ENCODE measurements at regions not wholly inside any gene's neighbourhood (a gene's known extent, or its start where the extent isn't known, plus 50 kb on each side); places are given as distances from the start of the nearest gene placed in this dataset.

DNA sequence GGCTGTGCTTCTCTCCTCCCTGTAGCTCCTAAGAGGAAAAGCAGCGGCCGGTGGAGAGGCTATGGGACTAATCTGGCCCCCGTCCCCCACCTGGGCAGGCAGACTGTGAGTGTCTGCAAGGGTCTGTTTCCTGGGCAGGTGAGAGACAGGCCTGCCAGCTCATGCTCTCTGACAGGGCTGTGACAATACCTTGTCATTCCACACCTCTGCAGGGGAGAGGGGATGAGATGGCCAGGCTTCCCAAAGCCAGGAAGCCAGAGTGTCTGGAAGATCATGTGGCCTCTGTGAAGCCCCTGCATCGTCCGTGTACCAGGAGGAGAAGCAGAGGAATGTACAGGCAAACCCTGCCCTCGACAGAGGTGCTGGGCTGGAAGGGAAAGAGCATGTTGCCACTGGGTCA, 142.5 kb upstream of the GATA6 start:
- no peak overlapping the region for H3K27ac ChIP-seq (ENCODE audit: low read length)
- H3K36me3 ChIP-seq (ENCODE audit: insufficient read depth, low read length): no peaks in the 10 kb centered on the region
- H3K4me3 ChIP-seq (ENCODE audit: low read length): no peak overlapping the region
- H3K79me2 ChIP-seq (replicated peaks; ENCODE audit: insufficient read depth, low read length): no peaks in the 10 kb centered on the region
- no peaks in the 10 kb centered on the region for H3F3A ChIP-seq (ENCODE audit: insufficient read depth, low read length, poor library complexity, severe bottlenecking)
- H4K20me1 ChIP-seq (ENCODE audit: insufficient read depth): no peaks in the 10 kb centered on the region
- no peaks in the 10 kb centered on the region for H3K9me2 ChIP-seq (ENCODE audit: insufficient read depth, low read length)
- H2AFZ ChIP-seq (ENCODE audit: low read depth, low read length): no peak overlapping the region
- no peak for TF ChIP-seq RAD21 (conservative IDR thresholded peaks at IDR 0.05)
- TF ChIP-seq, protein P1, sequence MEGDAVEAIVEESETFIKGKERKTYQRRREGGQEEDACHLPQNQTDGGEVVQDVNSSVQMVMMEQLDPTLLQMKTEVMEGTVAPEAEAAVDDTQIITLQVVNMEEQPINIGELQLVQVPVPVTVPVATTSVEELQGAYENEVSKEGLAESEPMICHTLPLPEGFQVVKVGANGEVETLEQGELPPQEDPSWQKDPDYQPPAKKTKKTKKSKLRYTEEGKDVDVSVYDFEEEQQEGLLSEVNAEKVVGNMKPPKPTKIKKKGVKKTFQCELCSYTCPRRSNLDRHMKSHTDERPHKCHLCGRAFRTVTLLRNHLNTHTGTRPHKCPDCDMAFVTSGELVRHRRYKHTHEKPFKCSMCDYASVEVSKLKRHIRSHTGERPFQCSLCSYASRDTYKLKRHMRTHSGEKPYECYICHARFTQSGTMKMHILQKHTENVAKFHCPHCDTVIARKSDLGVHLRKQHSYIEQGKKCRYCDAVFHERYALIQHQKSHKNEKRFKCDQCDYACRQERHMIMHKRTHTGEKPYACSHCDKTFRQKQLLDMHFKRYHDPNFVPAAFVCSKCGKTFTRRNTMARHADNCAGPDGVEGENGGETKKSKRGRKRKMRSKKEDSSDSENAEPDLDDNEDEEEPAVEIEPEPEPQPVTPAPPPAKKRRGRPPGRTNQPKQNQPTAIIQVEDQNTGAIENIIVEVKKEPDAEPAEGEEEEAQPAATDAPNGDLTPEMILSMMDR (IDR thresholded peaks at IDR 0.05; ENCODE audit: poor library complexity, severe bottlenecking): no peak
- no peak for TF ChIP-seq EZH2 (IDR thresholded peaks at IDR 0.05; ENCODE audit: borderline replicate concordance, insufficient read depth, low read length, poor library complexity, severe bottlenecking)
- no peak for TF ChIP-seq EP300 (conservative IDR thresholded peaks at IDR 0.05; ENCODE audit: poor library complexity, severe bottlenecking)
- TF ChIP-seq MXI1 (conservative IDR thresholded peaks at IDR 0.05; ENCODE audit: poor library complexity, severe bottlenecking): no peak
- TF ChIP-seq, protein P2, sequence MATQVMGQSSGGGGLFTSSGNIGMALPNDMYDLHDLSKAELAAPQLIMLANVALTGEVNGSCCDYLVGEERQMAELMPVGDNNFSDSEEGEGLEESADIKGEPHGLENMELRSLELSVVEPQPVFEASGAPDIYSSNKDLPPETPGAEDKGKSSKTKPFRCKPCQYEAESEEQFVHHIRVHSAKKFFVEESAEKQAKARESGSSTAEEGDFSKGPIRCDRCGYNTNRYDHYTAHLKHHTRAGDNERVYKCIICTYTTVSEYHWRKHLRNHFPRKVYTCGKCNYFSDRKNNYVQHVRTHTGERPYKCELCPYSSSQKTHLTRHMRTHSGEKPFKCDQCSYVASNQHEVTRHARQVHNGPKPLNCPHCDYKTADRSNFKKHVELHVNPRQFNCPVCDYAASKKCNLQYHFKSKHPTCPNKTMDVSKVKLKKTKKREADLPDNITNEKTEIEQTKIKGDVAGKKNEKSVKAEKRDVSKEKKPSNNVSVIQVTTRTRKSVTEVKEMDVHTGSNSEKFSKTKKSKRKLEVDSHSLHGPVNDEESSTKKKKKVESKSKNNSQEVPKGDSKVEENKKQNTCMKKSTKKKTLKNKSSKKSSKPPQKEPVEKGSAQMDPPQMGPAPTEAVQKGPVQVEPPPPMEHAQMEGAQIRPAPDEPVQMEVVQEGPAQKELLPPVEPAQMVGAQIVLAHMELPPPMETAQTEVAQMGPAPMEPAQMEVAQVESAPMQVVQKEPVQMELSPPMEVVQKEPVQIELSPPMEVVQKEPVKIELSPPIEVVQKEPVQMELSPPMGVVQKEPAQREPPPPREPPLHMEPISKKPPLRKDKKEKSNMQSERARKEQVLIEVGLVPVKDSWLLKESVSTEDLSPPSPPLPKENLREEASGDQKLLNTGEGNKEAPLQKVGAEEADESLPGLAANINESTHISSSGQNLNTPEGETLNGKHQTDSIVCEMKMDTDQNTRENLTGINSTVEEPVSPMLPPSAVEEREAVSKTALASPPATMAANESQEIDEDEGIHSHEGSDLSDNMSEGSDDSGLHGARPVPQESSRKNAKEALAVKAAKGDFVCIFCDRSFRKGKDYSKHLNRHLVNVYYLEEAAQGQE (IDR thresholded peaks at IDR 0.05; ENCODE audit: borderline replicate concordance): no peak
- no peaks in the 10 kb centered on the region for H3K9me3 ChIP-seq (ENCODE audit: low read length)
- H3K27me3 ChIP-seq (ENCODE audit: insufficient read depth, low read depth, low read length): no peaks in the 10 kb centered on the region
- no peak overlapping the region for H3K4me2 ChIP-seq (ENCODE audit: low read length)
- no peak overlapping the region for H3K9ac ChIP-seq (ENCODE audit: low read length)

DNA sequence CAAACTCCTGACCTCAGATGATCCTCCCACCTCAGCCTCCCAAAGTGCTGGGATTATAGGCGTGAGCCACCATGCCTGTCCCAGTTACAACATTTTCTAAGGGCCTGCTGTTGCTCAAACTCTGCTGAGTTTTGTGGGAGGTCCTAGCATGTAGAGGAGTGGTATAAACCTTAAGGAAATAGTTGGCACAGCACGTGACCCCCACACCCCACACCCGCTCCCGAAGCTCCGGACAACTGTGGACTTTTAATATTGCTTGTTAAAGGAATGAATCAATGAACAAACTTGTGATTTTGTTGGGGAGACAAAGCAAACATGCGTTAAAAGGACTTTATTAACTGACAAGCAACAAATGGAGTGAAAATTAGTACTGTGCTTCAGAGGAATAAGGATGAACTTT, 137.8 kb upstream of the GATA6 start:
- no peak overlapping the region for H3K9ac ChIP-seq (ENCODE audit: low read length)
- H3K4me2 ChIP-seq (ENCODE audit: low read length): no peak overlapping the region
- H2AFZ ChIP-seq (ENCODE audit: low read depth, low read length): no peak overlapping the region
- H3K9me2 ChIP-seq (ENCODE audit: insufficient read depth, low read length): no peaks in the 10 kb centered on the region
- no peaks in the 10 kb centered on the region for H3K27me3 ChIP-seq (ENCODE audit: insufficient read depth, low read depth, low read length)
- TF ChIP-seq, protein P1 (IDR thresholded peaks at IDR 0.05; ENCODE audit: poor library complexity, severe bottlenecking): no peak
- no peak for TF ChIP-seq MXI1 (conservative IDR thresholded peaks at IDR 0.05; ENCODE audit: poor library complexity, severe bottlenecking)
- no peak for TF ChIP-seq EP300 (conservative IDR thresholded peaks at IDR 0.05; ENCODE audit: poor library complexity, severe bottlenecking)
- TF ChIP-seq SMC3 (conservative IDR thresholded peaks at IDR 0.05; ENCODE audit: poor library complexity): no peak
- TF ChIP-seq, protein P2 (IDR thresholded peaks at IDR 0.05; ENCODE audit: borderline replicate concordance): no peak
- H3K4me3 ChIP-seq (ENCODE audit: low read length): no peak overlapping the region
- H4K20me1 ChIP-seq (ENCODE audit: insufficient read depth): no peaks in the 10 kb centered on the region
- no peak overlapping the region for H3K27ac ChIP-seq (ENCODE audit: low read length)
- no peaks in the 10 kb centered on the region for H3K36me3 ChIP-seq (ENCODE audit: insufficient read depth, low read length)
- H3F3A ChIP-seq (ENCODE audit: insufficient read depth, low read length, poor library complexity, severe bottlenecking): no peaks in the 10 kb centered on the region
- no peaks in the 10 kb centered on the region for H3K9me3 ChIP-seq (ENCODE audit: low read length)
- no peaks in the 10 kb centered on the region for H3K79me2 ChIP-seq (replicated peaks; ENCODE audit: insufficient read depth, low read length)
